ENCODE measurements at regions not wholly inside any gene's neighbourhood (a gene's known extent, or its start where the extent isn't known, plus 50 kb on each side); places are given as distances from the start of the nearest gene placed in this dataset.

- ChIA-PET RAD21 (ENCODE audit: low non-redundant PET in 1 of 2, low total read pairs in 2 of 2, uncharacterized antibody in 2 of 2, unreplicated experiment in 2 of 2) (interaction anchor here in 1 of 2 experiments (0.7 kb wide), 1 partner anchor 93 kb away, joined by 4 read pairs; no protein-coding TSS in a partner anchor), CTCF (no interaction called here), POLR2A (no interaction called here)
- intact Hi-C loops (cut with micrococcal nuclease) = no loop called here
- TF ChIP-seq ELF1 (IDR thresholded peaks at IDR 0.05; ENCODE audit: borderline replicate concordance, low read depth) (no peak), ZBTB33 (IDR thresholded peaks at IDR 0.05; ENCODE audit: extremely low read depth, insufficient replicate concordance, low read length) (no peak), ZNF274 (IDR thresholded peaks at IDR 0.05; ENCODE audit: low read depth, low read length) (no peak), RAD21 (IDR thresholded peaks at IDR 0.05; ENCODE audit: low read depth) (no peak), CEBPB (IDR thresholded peaks at IDR 0.05; ENCODE audit: low read depth) (no peak), REST (IDR thresholded peaks at IDR 0.05; ENCODE audit: low read depth) (no peak), POLR2A (IDR thresholded peaks at IDR 0.05; ENCODE audit: borderline replicate concordance, extremely low read depth, insufficient read depth, insufficient read length) (no peak)
- Histone ChIP-seq H3K27ac (ENCODE audit: low read depth, low read length) (no peak overlapping the region), H3K36me3 (ENCODE audit: control insufficient read depth in 1 of 2, insufficient read depth in 2 of 2, low read length in 2 of 2) (no peaks in the 10 kb centered on the region), H3K9me2 (ENCODE audit: insufficient read depth) (no peaks in the 10 kb centered on the region), H3K9ac (ENCODE audit: low read length) (no peak overlapping the region), H3K9me3 (ENCODE audit: control insufficient read depth in 1 of 2, insufficient read depth in 1 of 2, low read depth in 1 of 2, low read length in 2 of 2) (no peaks in the 10 kb centered on the region), H3K4me2 (ENCODE audit: low read length) (no peak overlapping the region), H2AFZ (ENCODE audit: low read depth, low read length, poor library complexity, severe bottlenecking) (no peak overlapping the region), H3K27me3 (ENCODE audit: insufficient read depth, low read length) (no peaks in the 10 kb centered on the region), H3K4me1 (ENCODE audit: control insufficient read depth in 1 of 2, insufficient read depth in 2 of 2, low read length in 2 of 2) (no peaks in the 10 kb centered on the region), H3K4me3 (replicated peaks in 1 of 2; ENCODE audit: low read depth in 1 of 2, low read length in 2 of 2) (no peak overlapping the region), H4K20me1 (ENCODE audit: insufficient read depth) (no peaks in the 10 kb centered on the region), H3K79me2 (ENCODE audit: insufficient read depth, low read length) (no peaks in the 10 kb centered on the region)
- ATAC-seq (no peak), DNase-seq (ENCODE audit: low read depth, low spot score) (no peak)
- no TSS peak for BruUV-seq (replicated peaks)
Observed at GRCh38 chr1:222023025-222023424, 281.1 kb upstream of the DUSP10 start.

Measured in HCT116 (cell line).